ENCODE measurements at regions not wholly inside any gene's neighbourhood (a gene's known extent, or its start where the extent isn't known, plus 50 kb on each side); places are given as distances from the start of the nearest gene placed in this dataset.

DNA sequence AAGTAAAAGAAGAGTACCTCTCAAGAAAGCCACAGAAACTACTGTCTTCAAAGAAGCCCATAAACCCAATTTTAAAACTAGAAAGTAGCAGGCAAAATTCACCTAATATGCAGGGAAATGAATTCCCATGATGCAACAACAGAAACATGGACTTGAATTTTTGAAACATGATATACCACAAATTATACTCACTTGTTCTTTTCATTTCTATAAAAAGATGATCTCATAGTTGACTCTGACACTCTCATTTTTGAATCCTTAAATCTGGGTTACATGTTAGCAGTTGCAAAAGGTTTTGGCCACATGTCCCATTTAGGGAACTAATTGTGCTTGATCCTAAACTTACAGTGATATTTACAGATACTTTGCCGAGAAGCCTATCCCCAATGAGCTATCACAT lies 1130.8 kb downstream of the FAT4 start:
- no peaks in the 10 kb centered on the region for H3F3A ChIP-seq (ENCODE audit: control insufficient read depth, insufficient read depth)
- H3K27ac ChIP-seq (ENCODE audit: low read depth, low read length) = no peak overlapping the region
- H3K4me3 ChIP-seq (ENCODE audit: low read length) = no peak overlapping the region
- H3K9me3 ChIP-seq (ENCODE audit: control insufficient read depth, insufficient read depth, low read length) = no peaks in the 10 kb centered on the region
- TF ChIP-seq CTCF (IDR thresholded peaks at IDR 0.05; ENCODE audit: low read depth, low read length, poor library complexity, severe bottlenecking) (no peak), EZH2phosphoT487 (IDR thresholded peaks at IDR 0.05; ENCODE audit: borderline replicate concordance, low read length) (no peak)
- no peaks in the 10 kb centered on the region for H3K27me3 ChIP-seq (ENCODE audit: control insufficient read depth, low read length)
- H3K36me3 ChIP-seq (ENCODE audit: control insufficient read depth, low read length) = no peaks in the 10 kb centered on the region
- no peak overlapping the region for H3K4me2 ChIP-seq (ENCODE audit: low read length)
- H3K4me1 ChIP-seq (ENCODE audit: control insufficient read depth, low read length) = no peaks in the 10 kb centered on the region
- no peaks in the 10 kb centered on the region for H4K20me1 ChIP-seq (ENCODE audit: control insufficient read depth, insufficient read depth, low read depth, low read length)
- H3K9me2 ChIP-seq (replicated peaks; ENCODE audit: control insufficient read depth, low read length) = no peaks in the 10 kb centered on the region
- no peaks in the 10 kb centered on the region for H3K79me2 ChIP-seq (ENCODE audit: control insufficient read depth, low read length)

DNA sequence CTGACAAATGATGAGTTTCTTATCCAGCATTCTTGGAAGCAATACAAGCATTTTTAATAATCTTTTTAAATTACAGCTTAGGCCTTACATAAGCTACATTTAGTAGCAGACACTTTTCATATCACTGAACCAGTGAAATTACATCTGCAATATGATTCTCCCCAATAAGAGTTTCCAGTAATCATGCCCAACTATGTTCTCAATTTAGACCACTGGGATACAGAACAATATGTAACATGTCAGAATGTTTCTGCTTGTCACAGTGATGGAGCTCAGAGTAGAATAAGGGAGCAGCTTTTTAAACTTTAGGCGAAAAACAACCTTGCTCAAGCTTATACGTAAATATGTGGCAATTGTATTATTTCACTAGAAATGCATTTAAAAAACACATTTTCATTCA lies 1132.2 kb downstream of the FAT4 start:
- H3K9me3 ChIP-seq (ENCODE audit: control insufficient read depth, insufficient read depth, low read length) = no peaks in the 10 kb centered on the region
- H3K27me3 ChIP-seq (ENCODE audit: control insufficient read depth, low read length) = no peaks in the 10 kb centered on the region
- H3K79me2 ChIP-seq (ENCODE audit: control insufficient read depth, low read length) = no peaks in the 10 kb centered on the region
- H3K36me3 ChIP-seq (ENCODE audit: control insufficient read depth, low read length) = no peaks in the 10 kb centered on the region
- no peaks in the 10 kb centered on the region for H4K20me1 ChIP-seq (ENCODE audit: control insufficient read depth, insufficient read depth, low read depth, low read length)
- H3K9me2 ChIP-seq (replicated peaks; ENCODE audit: control insufficient read depth, low read length) = no peaks in the 10 kb centered on the region
- no peak overlapping the region for H3K4me2 ChIP-seq (ENCODE audit: low read length)
- no peaks in the 10 kb centered on the region for H3K4me1 ChIP-seq (ENCODE audit: control insufficient read depth, low read length)
- H3K27ac ChIP-seq (ENCODE audit: low read depth, low read length) = no peak overlapping the region
- TF ChIP-seq CTCF (IDR thresholded peaks at IDR 0.05; ENCODE audit: low read depth, low read length, poor library complexity, severe bottlenecking) (no peak), EZH2phosphoT487 (IDR thresholded peaks at IDR 0.05; ENCODE audit: borderline replicate concordance, low read length) (no peak)
- H3K4me3 ChIP-seq (ENCODE audit: low read length) = no peak overlapping the region
- no peaks in the 10 kb centered on the region for H3F3A ChIP-seq (ENCODE audit: control insufficient read depth, insufficient read depth)

- no peak overlapping the region for H3K27ac ChIP-seq (ENCODE audit: low read depth, low read length)
- H3K4me2 ChIP-seq (ENCODE audit: low read length) = no peak overlapping the region
- no peaks in the 10 kb centered on the region for H3K79me2 ChIP-seq (ENCODE audit: control insufficient read depth, low read length)
These were observed 1133.5 kb downstream of the FAT4 start for GRCh38 chr4:126448086-126448845.

More at GRCh38 chr4:126448086-126448845, 1133.5 kb downstream of the FAT4 start:
- no peaks in the 10 kb centered on the region for H3K36me3 ChIP-seq (ENCODE audit: control insufficient read depth, low read length)
- TF ChIP-seq CTCF (IDR thresholded peaks at IDR 0.05; ENCODE audit: low read depth, low read length, poor library complexity, severe bottlenecking) (no peak), EZH2phosphoT487 (IDR thresholded peaks at IDR 0.05; ENCODE audit: borderline replicate concordance, low read length) (no peak)
- H3K4me1 ChIP-seq (ENCODE audit: control insufficient read depth, low read length) = no peaks in the 10 kb centered on the region
- no peaks in the 10 kb centered on the region for H4K20me1 ChIP-seq (ENCODE audit: control insufficient read depth, insufficient read depth, low read depth, low read length)
- H3K9me3 ChIP-seq (ENCODE audit: control insufficient read depth, insufficient read depth, low read length) = no peaks in the 10 kb centered on the region
- no peak overlapping the region for H3K4me3 ChIP-seq (ENCODE audit: low read length)
- no peaks in the 10 kb centered on the region for H3F3A ChIP-seq (ENCODE audit: control insufficient read depth, insufficient read depth)
- H3K27me3 ChIP-seq (ENCODE audit: control insufficient read depth, low read length) = no peaks in the 10 kb centered on the region
- H3K9me2 ChIP-seq (replicated peaks; ENCODE audit: control insufficient read depth, low read length) = no peaks in the 10 kb centered on the region
